Left kidney (tissue), 1 donor: ENCODE measurements at regions not wholly inside any gene's neighbourhood (a gene's known extent, or its start where the extent isn't known, plus 50 kb on each side); places are given as distances from the start of the nearest gene placed in this dataset.
A peak's percentile ranks its signal among the peaks of the same experiment; 100 is the strongest.
"Not testable (repeated sequence)": the region's sequence is repeated elsewhere in the genome, so short reads cannot be mapped to it uniquely, and the experiment has no call there.

Source experiments
- DNase-seq: peaks from one replicate; pipeline ENCODE4 v3.0.0-alpha.2; 2013

GRCh38 chr4:4045823-4046222 is 180.9 kb downstream of the OTOP1 start:
- DNase-seq: not testable (repeated sequence)

DNA sequence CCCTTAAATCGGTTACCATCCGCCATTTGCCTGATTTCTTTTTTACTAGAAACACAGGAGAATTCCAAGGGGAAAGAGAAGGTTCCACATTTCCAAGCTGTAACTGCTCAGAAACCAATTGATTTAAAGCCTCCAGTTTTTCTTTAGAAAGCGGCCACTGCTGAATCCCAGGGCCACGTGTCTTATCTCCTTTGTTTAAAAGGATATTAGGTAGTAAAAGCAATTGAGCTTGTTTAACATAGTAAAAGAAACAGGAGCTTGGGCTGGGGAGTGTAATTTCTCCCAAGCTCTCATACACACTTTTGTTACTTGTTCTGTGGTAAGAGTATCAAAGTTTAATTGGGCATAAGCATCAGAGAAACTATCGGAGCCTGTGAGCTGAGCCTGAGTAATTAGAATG is 180.0 kb downstream of the OTOP1 start:
- not testable (repeated sequence) for DNase-seq

DNA sequence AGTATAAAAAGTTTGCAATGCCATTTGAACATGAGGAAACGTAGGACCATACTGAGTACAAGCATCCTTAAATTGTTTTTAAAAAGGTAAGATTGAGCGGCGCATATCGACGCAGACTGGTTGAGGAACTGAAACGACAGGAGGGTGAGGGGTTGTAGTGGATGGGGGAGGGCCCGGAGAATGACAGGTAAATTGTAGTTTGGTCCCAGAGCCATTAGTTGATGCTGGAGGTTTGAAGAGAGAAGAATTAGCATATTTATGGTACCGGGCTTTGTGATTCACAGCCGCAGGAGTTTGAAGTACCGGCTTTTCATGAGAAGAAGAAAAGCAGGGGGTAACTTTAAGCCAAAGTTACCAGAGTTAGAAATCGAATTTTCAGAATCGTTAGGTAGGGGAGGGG is 179.5 kb downstream of the OTOP1 start:
- DNase-seq: not testable (repeated sequence)

- not testable (repeated sequence) for DNase-seq
Measured at GRCh38 chr4:4048227-4048626, 178.5 kb downstream of the OTOP1 start.

DNA sequence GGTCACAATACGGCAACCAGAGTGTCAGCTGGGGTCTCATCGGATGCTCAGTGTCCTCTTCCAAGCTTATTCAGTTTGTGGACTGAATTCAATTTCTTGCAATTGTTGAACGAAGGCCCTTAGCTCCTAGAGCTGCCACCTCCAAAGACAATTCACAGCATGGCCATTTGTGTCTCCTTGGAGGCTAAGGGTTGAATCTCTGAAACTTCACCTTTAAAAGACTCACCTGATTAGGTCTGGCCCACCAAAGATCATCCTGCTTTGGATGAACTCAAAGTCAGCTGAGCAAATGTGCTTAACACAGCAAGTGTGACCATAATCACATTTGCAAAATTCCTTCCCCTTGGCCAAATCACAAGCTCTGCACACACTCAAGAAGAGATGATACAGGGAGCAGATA is 175.9 kb downstream of the OTOP1 start:
- DNase-seq: not testable (repeated sequence)

DNA sequence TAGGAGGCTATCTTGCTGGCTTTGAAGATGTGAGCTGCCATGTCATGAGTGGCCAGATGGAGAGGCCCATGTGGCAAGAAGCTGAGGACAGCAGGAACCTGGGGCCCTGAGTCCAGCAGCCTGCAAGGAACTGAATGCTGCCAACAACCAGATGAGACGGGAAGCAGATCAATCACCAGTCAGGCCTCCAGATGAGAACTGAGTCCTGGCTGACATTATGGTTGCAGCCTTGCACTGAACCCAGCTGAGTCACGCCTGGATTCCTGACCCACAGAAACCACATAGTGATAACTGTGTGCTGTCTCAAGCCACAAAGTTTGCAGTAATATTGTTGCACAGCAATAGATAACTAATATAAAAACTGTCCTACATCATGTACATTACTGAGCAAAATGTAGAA is 173.8 kb downstream of the OTOP1 start:
- DNase-seq: not testable (repeated sequence)

DNA sequence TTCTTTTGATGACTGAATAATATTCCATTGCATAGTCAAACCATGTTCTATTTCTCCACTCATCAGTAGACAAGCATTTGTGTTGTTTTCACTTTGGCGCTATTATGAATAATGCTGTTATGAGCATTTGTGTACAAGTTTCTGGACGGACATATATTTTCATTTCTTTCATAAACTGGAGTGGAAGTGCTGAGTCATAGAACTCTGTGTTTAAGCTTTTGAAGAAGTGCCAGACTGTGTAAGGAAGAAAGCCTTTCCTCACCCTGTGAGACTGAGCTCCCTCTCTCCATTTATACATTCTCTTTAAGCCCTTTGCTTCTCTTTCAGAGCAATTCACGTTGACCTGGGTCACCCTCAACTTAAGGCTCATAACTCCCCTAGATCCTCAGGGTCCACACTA is 169.5 kb downstream of the OTOP1 start:
- not testable (repeated sequence) for DNase-seq

GRCh38 chr4:4084171-4084570 is 142.6 kb downstream of the OTOP1 start:
- not testable (repeated sequence) for DNase-seq

GRCh38 chr4:4089716-4090419 is 136.9 kb downstream of the OTOP1 start:
- DNase-seq: not testable (repeated sequence)

GRCh38 chr4:4090720-4091119 is 136.0 kb downstream of the OTOP1 start:
- DNase-seq: not testable (repeated sequence)

DNA sequence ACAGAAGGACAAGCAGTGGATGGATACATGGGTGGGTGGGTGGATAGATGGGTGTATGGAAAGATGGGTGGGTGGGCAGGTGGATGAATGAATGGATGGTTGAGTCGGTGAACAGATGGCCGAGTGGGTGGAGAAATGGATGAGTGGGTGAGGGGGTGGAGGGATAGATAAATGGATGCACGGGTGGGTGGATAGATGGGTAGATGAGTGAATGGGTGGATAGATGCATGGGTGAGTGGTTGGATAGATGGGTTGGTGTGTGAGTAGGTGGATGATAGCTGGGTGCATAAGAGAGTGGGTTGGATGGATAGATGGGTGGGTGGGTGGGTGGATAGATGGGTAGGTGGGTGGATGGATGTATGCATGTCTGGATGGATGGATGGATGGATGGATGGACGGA is 134.6 kb downstream of the OTOP1 start:
- DNase-seq: not testable (repeated sequence)

DNA sequence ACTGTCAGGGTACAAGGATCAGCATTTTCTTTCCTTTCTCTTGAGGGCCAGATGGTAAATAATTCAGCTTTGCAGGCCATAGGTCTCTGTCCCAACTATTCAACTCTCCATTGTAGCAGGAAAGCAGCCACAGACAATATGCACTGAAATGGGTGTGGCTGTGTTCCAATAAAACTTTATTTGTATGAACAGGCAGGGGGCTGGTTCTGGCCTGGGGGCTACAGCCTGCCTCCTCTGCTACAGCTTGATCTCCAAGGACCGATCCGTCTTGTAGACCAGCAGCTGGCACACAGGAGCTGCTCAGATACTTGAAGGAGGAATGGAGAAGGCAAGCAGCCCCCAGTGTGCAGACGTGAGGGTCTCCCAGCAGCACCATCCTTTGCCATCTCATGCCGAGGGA is 127.1 kb downstream of the OTOP1 start:
- DNase-seq: not testable (repeated sequence)

DNA sequence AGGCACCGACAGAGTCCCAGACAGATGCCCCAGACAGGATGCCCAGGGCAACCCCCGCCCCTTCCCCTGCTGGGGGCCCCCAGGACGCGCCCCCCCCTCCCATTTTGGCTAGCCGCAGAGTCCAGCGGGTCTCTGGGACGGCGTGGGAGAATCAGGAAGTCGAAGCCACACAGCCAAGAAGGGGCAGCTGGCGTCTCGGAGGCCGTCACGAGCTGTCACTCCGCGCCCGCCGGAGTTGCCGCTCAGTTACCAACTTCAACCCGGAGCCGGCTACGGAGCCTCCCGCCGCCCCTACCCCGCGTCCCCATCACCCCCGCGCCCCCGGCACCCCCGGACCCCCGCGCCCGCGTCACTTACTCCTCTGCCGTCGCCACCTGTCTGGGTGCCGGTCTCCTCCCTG is 119.8 kb downstream of the OTOP1 start:
- not testable (repeated sequence) for DNase-seq

DNA sequence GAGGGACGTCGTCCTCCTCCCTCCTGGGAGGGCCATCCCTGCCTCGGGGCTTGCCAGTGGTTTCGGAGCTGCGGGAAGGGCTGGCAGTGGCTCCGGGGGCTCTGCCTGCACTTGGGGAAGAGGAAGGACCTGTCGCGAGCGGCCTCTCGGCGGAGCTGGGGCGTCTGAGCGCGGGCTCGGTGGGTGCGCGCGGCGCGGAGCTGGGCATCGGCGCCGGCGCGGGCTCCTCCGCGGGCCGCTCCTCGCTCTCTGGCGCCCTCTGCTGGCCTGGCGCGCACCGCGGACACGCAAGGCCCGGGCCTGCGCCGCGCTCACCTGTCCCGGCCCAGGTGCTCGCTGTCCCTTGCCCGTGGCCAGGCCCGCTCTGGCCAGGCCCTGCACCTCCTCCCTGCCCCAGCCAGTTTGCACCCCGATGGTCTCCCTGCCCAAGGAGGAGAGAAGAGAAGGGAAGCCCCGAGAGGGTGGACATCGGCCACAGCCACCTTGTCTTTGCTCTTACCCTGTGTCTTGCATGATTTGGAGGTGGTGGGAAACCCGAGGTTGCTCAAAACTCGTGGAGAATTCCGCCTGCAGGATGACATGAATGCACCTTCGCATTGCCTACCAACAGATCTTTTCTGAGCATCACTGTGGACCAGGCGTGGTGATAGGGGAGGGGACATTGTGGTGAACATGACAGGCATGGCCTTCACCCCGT is 119.2 kb downstream of the OTOP1 start:
- peak; percentile 50 for DNase-seq

GRCh38 chr4:4115381-4115780 is 111.3 kb downstream of the OTOP1 start:
- DNase-seq: not testable (repeated sequence)

DNA sequence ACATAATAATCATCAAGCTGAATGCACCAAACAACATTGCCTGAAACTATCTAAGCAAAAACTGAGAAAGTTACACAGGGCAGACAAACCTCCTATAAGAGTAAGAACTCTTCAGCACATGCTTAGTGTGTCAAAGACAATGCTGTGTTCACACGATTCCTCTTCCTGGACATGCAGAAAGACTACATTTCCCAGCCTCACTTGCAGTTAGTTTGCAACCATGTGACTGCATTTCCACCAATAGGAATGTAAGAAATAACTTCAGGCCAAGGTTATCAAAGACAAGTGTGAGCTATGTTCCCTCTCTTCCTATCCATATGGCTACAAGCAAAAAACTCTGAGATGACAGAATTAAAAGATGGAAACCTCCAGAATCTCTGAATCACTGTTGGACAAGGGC is 109.8 kb downstream of the OTOP1 start:
- DNase-seq: not testable (repeated sequence)

DNA sequence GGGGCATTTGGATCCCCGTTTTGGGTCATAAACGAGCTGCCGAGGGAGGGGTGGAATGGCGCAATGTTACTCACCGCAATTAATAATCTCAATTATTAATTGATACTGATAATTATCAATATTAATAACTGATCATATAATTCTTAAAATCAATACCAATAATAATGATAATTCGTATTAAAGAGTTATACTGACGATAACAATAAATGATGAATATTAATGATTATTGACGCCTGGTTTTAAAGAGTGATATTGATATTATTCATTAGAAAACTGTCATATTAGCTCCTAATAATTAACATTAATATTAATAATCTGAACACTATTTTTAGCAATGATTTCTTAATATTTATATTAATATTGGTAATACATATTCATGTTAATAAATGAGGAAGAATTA is 92.4 kb downstream of the OTOP1 start:
- not testable (repeated sequence) for DNase-seq

GRCh38 chr4:4136621-4137020 is 90.1 kb downstream of the OTOP1 start:
- DNase-seq: not testable (repeated sequence)
